BJ (cell line): ENCODE measurements at regions not wholly inside any gene's neighbourhood (a gene's known extent, or its start where the extent isn't known, plus 50 kb on each side); places are given as distances from the start of the nearest gene placed in this dataset.
A peak's percentile ranks its signal among the peaks of the same experiment; 100 is the strongest.

ENCODE experiments used
- CTCF ChIA-PET: fragments of 350-600 bp; formaldehyde crosslinking; extraction: SDS; loops from one replicate; lab custom pipeline; 2021; ENCODE audit warnings: antibody characterized with exemption, inconsistent platforms; lab: Yijun Ruan, JAX
- POLR2A ChIA-PET: fragments of 300-600 bp; sonication (Branson Sonifier 250); formaldehyde crosslinking; extraction: SDS; loops from one replicate; lab custom pipeline; 2021; ENCODE audit warnings: antibody characterized with exemption; lab: Charles Lee
- DNase-seq: peaks from one replicate; pipeline ENCODE4 v3.0.0-alpha.2; 2011; ENCODE audit warnings: low read depth
- H3K27me3 ChIP-seq: 2 replicates; pipeline ENCODE4 v1.6.0; 2011; ENCODE audit warnings: low read length; ENCODE audit not compliant: control insufficient read depth, insufficient read depth
- H3K36me3 ChIP-seq: 2 replicates; pipeline ENCODE4 v1.5.1; 2011; ENCODE audit warnings: low read length; ENCODE audit not compliant: control insufficient read depth, insufficient read depth
- H3K4me3 ChIP-seq: 2 replicates; pipeline ENCODE4 v1.5.1; 2011; ENCODE audit warnings: low read depth, mild to moderate bottlenecking, control low read depth, low read length
- CTCF ChIP-seq: IDR thresholded peaks from 2 replicates; pipeline ENCODE4 v1.5.1; 2011; ENCODE audit warnings: low read depth, mild to moderate bottlenecking, control low read depth, inconsistent platforms, low read length, moderate library complexity; ENCODE audit not compliant: insufficient read depth

GRCh38 chr6:140077827-140078560, 703.5 kb upstream of the CITED2 start:
- no peaks in the 10 kb centered on the region for H3K36me3 ChIP-seq
- no peak for TF ChIP-seq CTCF
- H3K4me3 ChIP-seq: no peak overlapping the region
- ChIA-PET CTCF (no interaction called here), POLR2A (interaction anchor here (0.9 to 2.1 kb wide), 9 partner anchors 25 to 703 kb away, joined by 3 to 12 read pairs (median 6); partner anchors contain the start of gene CITED2)
- DNase-seq: no peak
- H3K27me3 ChIP-seq: no peaks in the 10 kb centered on the region

GRCh38 chr6:140076105-140076504, 701.7 kb upstream of the CITED2 start:
- no peak for TF ChIP-seq CTCF
- DNase-seq: no peak
- ChIA-PET POLR2A (interaction anchor here (0.6 kb wide), 1 partner anchor 271 kb away, joined by 3 read pairs; no protein-coding TSS in a partner anchor), CTCF (no interaction called here)
- no peak overlapping the region for H3K4me3 ChIP-seq
- no peaks in the 10 kb centered on the region for H3K36me3 ChIP-seq
- no peaks in the 10 kb centered on the region for H3K27me3 ChIP-seq

- Histone ChIP-seq H3K27me3 (no peaks in the 10 kb centered on the region), H3K4me3 (no peak overlapping the region), H3K36me3 (no peaks in the 10 kb centered on the region)
- ChIA-PET CTCF (interaction anchor here (1.1 kb wide), 1 partner anchor 94 kb away, joined by 3 read pairs; no protein-coding TSS in a partner anchor), POLR2A (no interaction called here)
- no peak for DNase-seq
- no peak for TF ChIP-seq CTCF
Observed at GRCh38 chr6:140073456-140073855, 699.0 kb upstream of the CITED2 start.

GRCh38 chr6:140071601-140072062, 697.2 kb upstream of the CITED2 start:
- Histone ChIP-seq H3K27me3 (no peaks in the 10 kb centered on the region), H3K4me3 (no peak overlapping the region), H3K36me3 (no peaks in the 10 kb centered on the region)
- POLR2A ChIA-PET: interaction anchor here (0.6 to 0.7 kb wide), 3 partner anchors 493 to 500 kb away, joined by 3 to 4 read pairs (median 3); no protein-coding TSS in a partner anchor
- CTCF ChIA-PET: no interaction called here
- TF ChIP-seq CTCF: no peak
- DNase-seq: peak; percentile 87

- H3K27me3 ChIP-seq: no peaks in the 10 kb centered on the region
- POLR2A ChIA-PET: interaction anchor here (0.7 kb wide), 1 partner anchor 501 kb away, joined by 3 read pairs; no protein-coding TSS in a partner anchor
- no peak for TF ChIP-seq CTCF
- H3K4me3 ChIP-seq: no peak overlapping the region
- peak; percentile 81 for DNase-seq
- no peaks in the 10 kb centered on the region for H3K36me3 ChIP-seq
- CTCF ChIA-PET: interaction anchor here (0.6 kb wide), 1 partner anchor 283 kb away, joined by 3 read pairs; no protein-coding TSS in a partner anchor
Observed at GRCh38 chr6:140070846-140071473, 696.5 kb upstream of the CITED2 start.
